WTC11 (cell line): ENCODE measurements at regions not wholly inside any gene's neighbourhood (a gene's known extent, or its start where the extent isn't known, plus 50 kb on each side); places are given as distances from the start of the nearest gene placed in this dataset.
A peak's percentile ranks its signal among the peaks of the same experiment; 100 is the strongest.

ENCODE experiments used
- ATAC-seq: fragments of 200-7000 bp; cut with Tn5 transposase; 2 replicates; pipeline ENCODE4 v1.10.0; 2021; ENCODE audit warnings: mild to moderate bottlenecking, moderate library complexity
- CTCF ChIA-PET: fragments of 300-600 bp; sonication (Branson Sonifier 250); formaldehyde crosslinking; loops from one replicate; lab custom pipeline; 2021; ENCODE audit warnings: antibody characterized with exemption; lab: Charles Lee
- POLR2A ChIA-PET: fragments of 350-600 bp; sonication (Branson Sonifier 250); formaldehyde crosslinking; loops from one replicate; lab custom pipeline; 2021; ENCODE audit warnings: antibody characterized with exemption; lab: Charles Lee
- DNase-seq: peaks from one replicate; pipeline ENCODE4 v3.0.0; 2021; ENCODE audit warnings: low spot score
- H3K27ac Mint-ChIP-seq: 2 replicates; pipeline ENCODE4 v1.8.0; 2021; ENCODE audit warnings: mixed read lengths
- H3K27me3 Mint-ChIP-seq: 2 replicates; pipeline ENCODE4 v1.8.0; 2021; ENCODE audit warnings: low read depth, mild to moderate bottlenecking, moderate library complexity, mixed read lengths
- H3K36me3 Mint-ChIP-seq: 2 replicates; pipeline ENCODE4 v1.8.0; 2021; ENCODE audit warnings: mixed read lengths
- H3K4me1 Mint-ChIP-seq: 2 replicates; pipeline ENCODE4 v1.8.0; 2022; ENCODE audit warnings: mixed read lengths
- H3K4me3 Mint-ChIP-seq: 2 replicates; pipeline ENCODE4 v1.8.0; 2021; ENCODE audit warnings: mild to moderate bottlenecking, moderate library complexity, mixed read lengths
- H3K9me3 Mint-ChIP-seq: 2 replicates; pipeline ENCODE4 v1.8.0; 2021; ENCODE audit warnings: mixed read lengths
- CREB1 ChIP-seq: sonication (generic); formaldehyde crosslinking; IDR thresholded peaks from 2 replicates; pipeline ENCODE4 v1.8.0; 2023; ENCODE audit warnings: mild to moderate bottlenecking, missing genetic modification reagents
- EMX1 ChIP-seq: fragments of 250-450 bp; sonication (Bioruptor Pico); IDR thresholded peaks from 2 replicates; pipeline ENCODE4 v1.8.0; 2021; ENCODE audit warnings: mild to moderate bottlenecking
- ESRRA ChIP-seq: sonication (generic); formaldehyde crosslinking; IDR thresholded peaks from 2 replicates; pipeline ENCODE4 v1.8.1; 2022; ENCODE audit warnings: mild to moderate bottlenecking, missing genetic modification reagents, borderline replicate concordance
- FOXJ3 ChIP-seq: sonication (generic); formaldehyde crosslinking; IDR thresholded peaks from 2 replicates; pipeline ENCODE4 v1.9.0; 2021; ENCODE audit warnings: missing genetic modification reagents, mild to moderate bottlenecking, borderline replicate concordance
- GABPB1 ChIP-seq: sonication (generic); formaldehyde crosslinking; IDR thresholded peaks from 2 replicates; pipeline ENCODE4 v1.8.1; 2023; ENCODE audit warnings: mild to moderate bottlenecking, missing genetic modification reagents
- GRHL2 ChIP-seq: fragments of 250-450 bp; sonication (Bioruptor Pico); IDR thresholded peaks from 2 replicates; pipeline ENCODE4 v1.8.0; 2022; ENCODE audit warnings: mild to moderate bottlenecking, moderate library complexity; ENCODE audit not compliant: insufficient replicate concordance, severe bottlenecking
- MYBL2 ChIP-seq: sonication (generic); formaldehyde crosslinking; IDR thresholded peaks from 2 replicates; pipeline ENCODE4 v1.8.1; 2023; ENCODE audit warnings: mild to moderate bottlenecking, moderate library complexity, missing genetic modification reagents
- NFE2L1 ChIP-seq: sonication (generic); formaldehyde crosslinking; IDR thresholded peaks from 2 replicates; pipeline ENCODE4 v1.8.1; 2023; ENCODE audit warnings: missing genetic modification reagents
- NFYB ChIP-seq: sonication (generic); formaldehyde crosslinking; conservative IDR thresholded peaks from 2 replicates; pipeline ENCODE4 v1.8.0; 2022; ENCODE audit warnings: low read depth, missing genetic modification reagents
- NR2C2 ChIP-seq: sonication (generic); formaldehyde crosslinking; IDR thresholded peaks from 2 replicates; pipeline ENCODE4 v1.8.0; 2022; ENCODE audit warnings: mild to moderate bottlenecking, missing genetic modification reagents
- OVOL2 ChIP-seq: fragments of 250-450 bp; sonication (Bioruptor Pico); IDR thresholded peaks from 2 replicates; pipeline ENCODE4 v1.9.0; 2021; ENCODE audit warnings: mild to moderate bottlenecking, borderline replicate concordance
- RORB ChIP-seq: fragments of 250-450 bp; sonication (Bioruptor Pico); IDR thresholded peaks from 2 replicates; pipeline ENCODE4 v1.9.0; 2021; ENCODE audit warnings: mild to moderate bottlenecking
- SMAD3 ChIP-seq: sonication (generic); formaldehyde crosslinking; IDR thresholded peaks from 2 replicates; pipeline ENCODE4 v1.8.0; 2022; ENCODE audit warnings: missing genetic modification reagents, mild to moderate bottlenecking, borderline replicate concordance
- TCF7 ChIP-seq: sonication (generic); formaldehyde crosslinking; IDR thresholded peaks from 2 replicates; pipeline ENCODE4 v1.8.0; 2022; ENCODE audit warnings: mild to moderate bottlenecking, low read depth, missing genetic modification reagents, moderate library complexity
- TEAD4 ChIP-seq: sonication (generic); formaldehyde crosslinking; IDR thresholded peaks from 2 replicates; pipeline ENCODE4 v1.8.0; 2022; ENCODE audit warnings: mild to moderate bottlenecking, missing genetic modification reagents
- ZNF317 ChIP-seq: sonication (generic); formaldehyde crosslinking; IDR thresholded peaks from 2 replicates; pipeline ENCODE4 v1.8.1; 2023; ENCODE audit warnings: low read depth, mild to moderate bottlenecking, moderate library complexity, missing genetic modification reagents, borderline replicate concordance
- ZNF396 ChIP-seq: fragments of 250-450 bp; sonication (Bioruptor Pico); IDR thresholded peaks from 2 replicates; pipeline ENCODE4 v1.8.0; 2021; ENCODE audit warnings: mild to moderate bottlenecking, moderate library complexity, borderline replicate concordance
- TF ChIP-seq, protein P1 (sequence below): sonication (generic); formaldehyde crosslinking; IDR thresholded peaks from 2 replicates; pipeline ENCODE4 v1.8.1; 2023; ENCODE audit warnings: mild to moderate bottlenecking, missing genetic modification reagents
- TF ChIP-seq, protein P2 (sequence below): sonication (generic); formaldehyde crosslinking; IDR thresholded peaks from 2 replicates; pipeline ENCODE4 v1.8.1; 2023; ENCODE audit warnings: mild to moderate bottlenecking, missing genetic modification reagents
- TF ChIP-seq, protein P3 (sequence below): fragments of 250-450 bp; sonication (Bioruptor Pico); conservative IDR thresholded peaks from 2 replicates; pipeline ENCODE4 v1.9.0; 2021; ENCODE audit warnings: mild to moderate bottlenecking

DNA sequence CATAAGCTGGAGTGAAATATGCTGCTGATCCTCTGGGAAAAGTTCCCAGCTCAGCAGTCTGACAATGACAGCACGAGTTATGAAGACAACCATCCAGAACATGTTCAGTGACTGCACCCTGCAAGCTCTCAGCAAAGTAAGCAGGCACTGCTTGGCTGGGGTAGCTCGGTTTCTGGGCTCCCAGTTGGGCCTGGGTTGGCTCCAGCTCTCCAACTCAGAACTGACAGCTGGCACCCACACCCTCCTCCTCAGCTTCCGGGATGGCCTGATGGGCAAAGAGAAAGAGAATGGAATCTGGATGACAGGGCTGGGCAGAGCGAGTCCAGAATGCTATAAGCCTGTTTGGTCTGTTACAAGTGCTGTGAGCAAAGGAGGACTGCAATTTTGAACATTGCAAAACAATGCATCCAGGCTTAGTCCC lies 185.0 kb downstream of the CSNK1G3 start:
- peaks cover 11% of the 10 kb centered on the region for H3K9me3 Mint-ChIP-seq
- H3K4me3 Mint-ChIP-seq, result no peak overlapping the region
- H3K4me1 Mint-ChIP-seq, result no peaks in the 10 kb centered on the region
- H3K27ac Mint-ChIP-seq, result no peak overlapping the region
- H3K27me3 Mint-ChIP-seq, result peaks cover 2% of the 10 kb centered on the region; the same call in 1 of the 2 replicates
- TF ChIP-seq ZNF396 (CRISPR knock-in tag) (no peak), GRHL2 (no peak), SMAD3 (CRISPR knock-in tag) (no peak)
- H3K36me3 Mint-ChIP-seq, result peaks cover 9% of the 10 kb centered on the region
- DNase-seq (no peak), ATAC-seq (no peak)
- POLR2A ChIA-PET, result no interaction called here
- CTCF ChIA-PET, result no interaction called here

DNA sequence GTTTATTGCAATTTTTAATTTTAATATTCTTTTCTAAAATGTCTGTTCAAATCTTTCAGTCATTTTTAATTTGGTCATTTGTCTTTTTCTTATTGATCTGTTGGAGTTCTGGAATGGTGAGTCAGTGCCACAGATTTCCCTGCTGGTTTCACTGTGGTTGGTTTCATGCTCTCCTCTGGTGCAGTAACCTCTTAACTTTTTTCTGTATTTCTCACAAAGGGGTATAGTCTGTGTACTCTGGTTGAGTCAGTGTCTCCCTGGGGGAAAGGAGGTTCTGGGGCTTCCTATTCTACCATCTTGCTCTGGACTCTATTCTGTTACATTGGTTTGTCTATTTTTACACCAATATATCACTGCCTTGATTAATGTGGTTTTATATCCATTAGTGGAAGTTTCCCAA lies 178.8 kb downstream of the CSNK1G3 start:
- H3K4me1 Mint-ChIP-seq, result no peaks in the 10 kb centered on the region
- no peak overlapping the region for H3K27ac Mint-ChIP-seq
- POLR2A ChIA-PET, result no interaction called here
- H3K27me3 Mint-ChIP-seq, result no peaks in the 10 kb centered on the region
- H3K4me3 Mint-ChIP-seq, result no peak overlapping the region
- H3K36me3 Mint-ChIP-seq, result peaks cover 9% of the 10 kb centered on the region
- no peak for DNase-seq
- CTCF ChIA-PET, result interaction anchor here (0.6 kb wide), 1 partner anchor 20 kb away, joined by 3 read pairs; no protein-coding TSS in a partner anchor
- H3K9me3 Mint-ChIP-seq, result peaks cover 20% of the 10 kb centered on the region
- TF ChIP-seq GABPB1 (CRISPR knock-in tag) (no peak), TCF7 (no peak), NR2C2 (CRISPR knock-in tag) (no peak), OVOL2 (no peak)
- TF ChIP-seq, all 79 proteins: peak for 0
- no peak for ATAC-seq

DNA sequence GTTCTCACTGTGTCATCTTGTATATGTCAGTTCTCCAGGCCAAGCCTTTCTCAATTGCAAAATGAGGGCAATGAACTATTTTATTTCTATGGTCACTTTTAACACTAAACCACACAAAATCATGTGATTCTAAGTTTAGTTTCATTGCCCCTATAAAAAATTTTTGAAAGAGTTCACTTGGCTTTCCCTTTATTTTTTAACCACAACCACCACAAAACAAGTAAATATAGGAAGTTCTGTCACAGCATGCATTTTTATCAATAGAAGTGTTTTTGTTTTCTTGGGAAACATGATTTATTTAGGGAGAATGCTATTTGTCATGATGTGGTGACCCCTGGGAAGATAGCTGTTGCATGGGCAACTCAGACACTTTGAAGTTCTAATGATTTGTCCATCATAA lies 169.1 kb downstream of the CSNK1G3 start:
- peaks cover 86% of the 10 kb centered on the region for H3K36me3 Mint-ChIP-seq
- POLR2A ChIA-PET, result no interaction called here

GRCh38 chr5:123673107-123673506 lies 161.1 kb downstream of the CSNK1G3 start:
- ATAC-seq (peak; percentile 68), DNase-seq (no peak)
- Mint-ChIP-seq H3K4me1 (peaks cover 25% of the 10 kb centered on the region), H3K36me3 (peaks cover 29% of the 10 kb centered on the region), H3K27ac (peak overlapping the region; percentile 54; the same call in 1 of the 2 replicates), H3K27me3 (0 out of 2 replicates have a peak, but pooled peaks cover 3% of the 10 kb centered on the region), H3K9me3 (peaks cover 29% of the 10 kb centered on the region), H3K4me3 (no peak overlapping the region)
- ChIA-PET POLR2A (no interaction called here), CTCF (no interaction called here)
- no peak for TF ChIP-seq CREB1 (CRISPR knock-in tag)
- TF ChIP-seq, protein P1, sequence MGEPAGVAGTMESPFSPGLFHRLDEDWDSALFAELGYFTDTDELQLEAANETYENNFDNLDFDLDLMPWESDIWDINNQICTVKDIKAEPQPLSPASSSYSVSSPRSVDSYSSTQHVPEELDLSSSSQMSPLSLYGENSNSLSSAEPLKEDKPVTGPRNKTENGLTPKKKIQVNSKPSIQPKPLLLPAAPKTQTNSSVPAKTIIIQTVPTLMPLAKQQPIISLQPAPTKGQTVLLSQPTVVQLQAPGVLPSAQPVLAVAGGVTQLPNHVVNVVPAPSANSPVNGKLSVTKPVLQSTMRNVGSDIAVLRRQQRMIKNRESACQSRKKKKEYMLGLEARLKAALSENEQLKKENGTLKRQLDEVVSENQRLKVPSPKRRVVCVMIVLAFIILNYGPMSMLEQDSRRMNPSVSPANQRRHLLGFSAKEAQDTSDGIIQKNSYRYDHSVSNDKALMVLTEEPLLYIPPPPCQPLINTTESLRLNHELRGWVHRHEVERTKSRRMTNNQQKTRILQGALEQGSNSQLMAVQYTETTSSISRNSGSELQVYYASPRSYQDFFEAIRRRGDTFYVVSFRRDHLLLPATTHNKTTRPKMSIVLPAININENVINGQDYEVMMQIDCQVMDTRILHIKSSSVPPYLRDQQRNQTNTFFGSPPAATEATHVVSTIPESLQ (CRISPR knock-in tag), result no peak
- TF ChIP-seq, protein P2, sequence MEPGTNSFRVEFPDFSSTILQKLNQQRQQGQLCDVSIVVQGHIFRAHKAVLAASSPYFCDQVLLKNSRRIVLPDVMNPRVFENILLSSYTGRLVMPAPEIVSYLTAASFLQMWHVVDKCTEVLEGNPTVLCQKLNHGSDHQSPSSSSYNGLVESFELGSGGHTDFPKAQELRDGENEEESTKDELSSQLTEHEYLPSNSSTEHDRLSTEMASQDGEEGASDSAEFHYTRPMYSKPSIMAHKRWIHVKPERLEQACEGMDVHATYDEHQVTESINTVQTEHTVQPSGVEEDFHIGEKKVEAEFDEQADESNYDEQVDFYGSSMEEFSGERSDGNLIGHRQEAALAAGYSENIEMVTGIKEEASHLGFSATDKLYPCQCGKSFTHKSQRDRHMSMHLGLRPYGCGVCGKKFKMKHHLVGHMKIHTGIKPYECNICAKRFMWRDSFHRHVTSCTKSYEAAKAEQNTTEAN, result no peak
- no peak for TF ChIP-seq NFE2L1
- no peak for TF ChIP-seq EMX1 (CRISPR knock-in tag)
- no peak for TF ChIP-seq FOXJ3 (CRISPR knock-in tag)
- no peak for TF ChIP-seq TEAD4 (CRISPR knock-in tag)
- no peak for TF ChIP-seq ZNF317 (CRISPR knock-in tag)
- TF ChIP-seq ESRRA (CRISPR knock-in tag), result no peak

More for the DNA sequence above, 169.1 kb downstream of the CSNK1G3 start:
- ATAC-seq (no peak), DNase-seq (no peak)
- Mint-ChIP-seq H3K9me3 (peaks cover 92% of the 10 kb centered on the region), H3K27ac (no peak overlapping the region), H3K4me1 (no peaks in the 10 kb centered on the region), H3K4me3 (no peak overlapping the region), H3K27me3 (peaks cover 3% of the 10 kb centered on the region; the same call in 1 of the 2 replicates)
- CTCF ChIA-PET, result no interaction called here
- TF ChIP-seq, protein P1 (CRISPR knock-in tag), result no peak
- TF ChIP-seq, protein P3, sequence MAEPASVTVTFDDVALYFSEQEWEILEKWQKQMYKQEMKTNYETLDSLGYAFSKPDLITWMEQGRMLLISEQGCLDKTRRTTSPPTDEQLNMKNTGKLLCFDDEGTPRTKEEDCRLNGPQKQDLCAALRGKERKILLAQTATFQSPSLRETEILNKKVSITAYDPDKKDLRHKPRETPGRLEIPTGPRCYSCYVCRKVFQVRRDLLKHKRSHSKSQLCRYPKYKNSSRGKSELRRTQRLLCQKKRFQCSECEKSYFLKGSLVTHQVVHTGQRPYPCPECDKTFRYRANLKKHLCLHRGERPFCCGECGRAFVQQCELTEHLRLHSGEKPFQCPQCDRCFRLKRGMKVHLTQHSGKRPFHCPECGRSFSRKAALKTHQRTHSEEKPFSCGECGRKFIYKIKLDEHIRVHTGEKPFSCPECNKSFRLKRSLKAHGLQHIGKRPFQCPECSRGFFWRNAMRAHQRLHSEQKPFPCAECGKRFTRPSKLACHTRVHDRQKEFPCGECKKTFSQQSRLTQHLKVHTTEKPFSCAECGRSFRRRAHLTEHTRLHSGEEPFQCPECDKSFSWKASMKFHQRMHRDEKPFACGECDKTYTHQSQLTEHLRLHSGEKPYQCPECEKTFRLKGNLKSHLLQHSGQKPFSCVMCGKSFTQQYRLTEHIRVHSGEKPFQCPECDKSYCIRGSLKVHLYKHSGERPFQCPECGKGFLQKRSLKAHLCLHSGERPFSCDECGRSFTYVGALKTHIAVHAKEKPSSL (CRISPR knock-in tag), result no peak
- TF ChIP-seq RORB (CRISPR knock-in tag), result no peak
- no peak for TF ChIP-seq NR2C2 (CRISPR knock-in tag)
- no peak for TF ChIP-seq MYBL2 (CRISPR knock-in tag)
- TF ChIP-seq NFYB (CRISPR knock-in tag), result no peak
- TF ChIP-seq, protein P2, result no peak
